ENCODE measurements at regions not wholly inside any gene's neighbourhood (a gene's known extent, or its start where the extent isn't known, plus 50 kb on each side); places are given as distances from the start of the nearest gene placed in this dataset.
"Not testable (repeated sequence)": the region's sequence is repeated elsewhere in the genome, so short reads cannot be mapped to it uniquely, and the experiment has no call there.

DNA sequence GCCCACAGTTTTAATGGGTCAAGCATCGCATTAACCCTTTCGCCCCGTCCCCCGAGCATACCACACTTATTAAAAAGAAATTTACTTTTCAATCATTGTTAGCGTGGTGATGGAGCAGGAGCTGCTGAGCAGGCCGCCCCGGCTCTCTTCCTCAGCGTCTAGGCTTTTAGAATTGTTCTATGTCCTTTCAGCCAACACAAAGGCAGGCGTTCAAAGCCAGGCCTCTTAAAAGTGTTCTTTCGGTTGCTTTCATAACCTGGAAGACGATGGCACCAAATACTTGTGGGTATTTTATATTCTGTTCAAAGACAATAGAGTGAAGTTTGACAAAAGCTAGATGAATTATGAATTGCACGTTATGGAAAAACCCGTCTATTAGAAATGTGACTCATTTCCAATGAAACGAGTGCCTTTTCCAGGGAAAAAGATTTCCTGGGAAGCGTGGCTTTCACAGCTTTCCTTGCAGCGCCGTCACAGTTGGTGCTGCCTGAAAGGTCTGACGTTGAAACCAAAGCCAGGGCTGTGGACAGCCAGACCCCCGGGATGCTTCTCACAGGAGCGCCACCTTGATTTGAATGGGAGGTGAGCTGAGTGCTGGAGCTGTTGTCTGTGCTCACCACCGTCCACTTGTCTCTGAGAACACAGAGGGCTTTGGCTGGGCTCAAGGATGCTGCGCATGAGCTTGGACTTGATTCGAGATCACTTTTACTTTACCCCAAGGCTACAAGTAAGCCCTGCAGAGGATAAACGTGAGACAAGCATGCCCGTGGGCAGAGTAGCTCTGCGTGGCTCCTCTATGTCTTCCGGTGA lies 78.8 kb downstream of the SOX1 start:
- no peak for DNase-seq

DNA sequence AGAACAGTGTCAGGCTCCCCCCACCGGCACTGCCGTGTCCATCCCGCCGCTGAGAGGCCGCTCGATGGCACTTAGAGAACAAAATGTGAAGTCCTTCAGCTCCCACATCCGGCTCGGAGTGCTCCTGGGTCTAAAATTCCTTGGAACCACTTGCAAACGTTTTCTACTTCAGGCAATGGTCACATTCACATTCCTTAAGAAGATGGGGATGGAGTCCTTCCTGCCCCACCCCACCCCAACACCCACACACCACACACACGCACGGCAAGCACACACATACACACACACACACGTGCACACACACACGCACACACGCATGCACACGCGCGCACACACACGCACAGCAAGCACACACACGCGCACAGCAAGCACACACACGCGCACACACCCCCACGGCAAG lies 83.4 kb downstream of the SOX1 start:
- DNase-seq, result no peak

- DNase-seq, result no peak
These were observed 85.9 kb downstream of the SOX1 start for GRCh38 chr13:112152846-112153245.

GRCh38 chr13:112153364-112153763 lies 86.4 kb downstream of the SOX1 start:
- DNase-seq, result no peak

GRCh38 chr13:112153846-112154245 lies 86.9 kb downstream of the SOX1 start:
- DNase-seq, result no peak

DNA sequence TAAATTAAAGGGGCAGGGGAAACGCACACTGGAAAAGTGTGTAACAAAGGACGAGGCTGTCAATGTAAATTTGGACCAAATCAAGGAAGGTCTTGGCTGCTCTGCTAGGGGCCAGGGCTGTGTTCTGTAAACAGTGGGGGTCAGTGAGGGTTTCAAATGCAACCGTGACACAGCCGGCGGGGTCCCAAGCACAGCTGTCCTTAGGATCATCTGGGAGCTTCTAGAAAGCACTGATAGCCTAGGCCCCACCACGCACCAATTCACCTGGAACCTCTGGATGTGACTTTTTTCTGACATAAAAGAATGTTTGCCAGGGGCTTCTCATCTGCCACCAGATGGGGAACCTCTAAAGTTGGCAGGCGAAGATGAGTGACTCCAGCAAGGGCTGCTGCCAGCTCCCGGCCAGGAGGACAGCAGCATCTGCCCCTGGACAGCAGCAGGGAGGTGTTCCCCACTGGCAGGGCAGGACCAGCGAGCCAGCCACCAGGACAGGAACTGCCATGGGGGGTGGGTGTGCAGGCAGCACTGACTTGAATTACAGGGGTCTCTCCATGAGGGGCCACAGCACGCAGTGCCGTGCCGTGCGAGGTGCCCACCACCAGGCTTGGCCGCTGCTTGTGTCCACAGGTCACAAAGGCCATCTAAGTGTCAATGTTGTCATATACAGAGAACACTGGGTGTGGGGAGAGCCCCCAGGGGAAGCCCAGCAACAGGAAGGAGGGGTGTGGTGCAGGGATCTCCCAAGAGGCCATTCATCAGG lies 87.5 kb downstream of the SOX1 start:
- no peak for DNase-seq

DNA sequence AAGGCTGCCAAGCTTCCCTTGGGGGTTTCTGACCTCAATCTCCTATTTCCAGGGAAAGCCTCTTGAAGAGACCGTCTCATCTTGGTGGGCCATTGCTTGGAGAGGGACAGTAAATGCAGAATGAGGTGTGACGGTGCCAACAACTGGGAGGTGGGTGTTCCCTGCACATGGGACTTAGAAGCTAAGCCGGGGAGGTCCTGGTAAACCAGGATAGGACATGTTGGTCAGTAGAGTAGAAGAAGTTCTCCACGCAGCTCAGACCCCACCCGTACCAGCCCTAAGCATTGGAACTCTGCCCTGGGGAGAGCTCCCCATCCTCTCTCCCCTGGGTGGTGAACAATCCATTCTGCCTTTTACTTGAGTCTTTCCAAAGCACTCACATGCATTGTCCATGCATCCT lies 92.0 kb downstream of the SOX1 start:
- no peak for DNase-seq

DNA sequence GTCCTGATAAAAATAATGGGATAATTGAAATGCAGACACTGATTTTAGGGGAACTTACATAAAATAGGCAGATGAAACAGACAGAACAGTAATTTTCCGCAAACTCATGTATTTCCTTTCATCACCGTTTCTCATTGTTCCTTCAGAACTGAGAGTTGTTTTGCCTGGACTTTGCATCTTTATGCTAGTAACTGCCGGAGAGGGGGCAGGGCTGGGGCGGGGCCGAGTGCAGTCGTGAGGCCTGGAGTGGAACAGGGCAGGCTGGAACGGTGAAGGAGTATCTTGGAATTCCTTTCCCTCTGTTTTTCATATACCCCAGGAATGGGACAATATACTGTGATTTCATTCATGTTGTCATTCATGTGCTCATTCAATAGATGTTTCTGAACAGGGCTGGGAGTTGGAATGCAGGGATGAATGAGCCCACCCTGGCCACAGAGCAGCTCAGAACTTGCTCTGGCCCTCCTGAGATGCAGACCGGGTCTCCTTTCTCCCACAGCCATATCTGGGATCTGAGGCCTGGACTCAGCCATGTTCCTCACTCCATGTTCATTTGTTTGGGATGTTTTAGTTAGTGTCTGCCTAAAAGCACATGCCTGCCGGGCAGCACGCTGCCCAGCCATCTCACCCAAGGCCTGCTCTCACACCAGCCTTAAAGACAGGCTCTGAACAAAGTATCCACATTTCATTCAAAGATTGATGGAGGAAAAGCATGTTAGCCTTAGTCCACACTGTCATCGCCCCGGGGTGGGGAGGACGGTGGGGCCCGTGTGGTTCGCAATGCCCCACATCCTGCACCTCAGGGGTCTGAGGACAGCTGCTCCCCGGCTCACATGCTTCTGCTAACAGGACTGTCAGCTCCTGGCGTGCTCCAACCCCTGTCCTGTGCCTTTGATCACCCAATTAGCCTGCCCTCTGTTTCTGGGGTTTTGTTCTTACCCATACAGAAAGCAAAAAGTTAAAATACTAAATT lies 92.9 kb downstream of the SOX1 start:
- DNase-seq, result no peak

DNA sequence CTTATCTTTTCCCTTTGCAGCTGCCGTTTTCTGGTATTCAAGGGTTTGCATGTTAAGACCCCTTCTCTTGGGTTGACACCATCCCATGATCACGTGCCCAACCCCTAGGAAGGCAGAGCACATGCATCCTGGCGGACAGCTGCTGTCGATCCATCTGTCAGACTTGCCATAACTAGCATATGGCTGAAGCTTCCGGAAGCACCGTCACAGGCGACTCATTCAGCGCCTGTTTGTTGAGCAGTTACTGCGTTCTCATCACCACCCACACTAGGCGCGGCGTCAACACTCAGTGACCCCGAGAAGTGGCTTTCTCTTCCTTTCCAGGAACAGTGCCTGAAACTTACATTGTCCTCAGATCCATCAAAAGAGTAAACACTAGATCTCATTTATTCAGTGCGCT lies 93.6 kb downstream of the SOX1 start:
- DNase-seq, result no peak

GRCh38 chr13:112161521-112162301 lies 94.8 kb downstream of the SOX1 start:
- no peak for DNase-seq

GRCh38 chr13:112163691-112164660 lies 97.0 kb downstream of the SOX1 start:
- not testable (repeated sequence) for DNase-seq

GRCh38 chr13:112165712-112166111 lies 98.8 kb downstream of the SOX1 start:
- DNase-seq, result no peak

- no peak for DNase-seq
These were observed 101.8 kb downstream of the SOX1 start for GRCh38 chr13:112168761-112169160.

- no peak for DNase-seq
These were observed 103.2 kb downstream of the SOX1 start for GRCh38 chr13:112169941-112170822.

GRCh38 chr13:112170823-112171569 lies 104.0 kb downstream of the SOX1 start:
- no peak for DNase-seq

GRCh38 chr13:112171570-112171965 lies 104.6 kb downstream of the SOX1 start:
- DNase-seq, result no peak

DNA sequence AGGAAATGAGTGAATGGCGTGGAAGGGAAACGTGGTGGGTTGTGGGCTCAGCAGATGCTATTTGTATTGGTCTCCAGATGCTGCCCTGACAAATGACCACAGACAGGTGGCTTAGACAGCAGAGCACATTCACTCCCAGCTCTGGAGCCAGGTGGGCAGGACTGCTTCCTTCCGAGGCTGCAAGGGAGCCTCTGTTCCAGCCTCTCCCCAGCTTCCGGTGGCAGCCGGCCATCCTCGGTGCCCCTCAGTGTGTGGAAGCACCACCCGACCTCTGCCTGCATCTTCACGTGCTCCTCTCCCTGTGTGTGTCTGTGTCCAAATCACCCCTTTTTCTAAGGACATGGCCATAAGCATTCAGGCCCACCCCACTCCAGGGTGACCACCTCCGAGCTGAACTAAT lies 105.1 kb downstream of the SOX1 start:
- DNase-seq, result no peak

DNA sequence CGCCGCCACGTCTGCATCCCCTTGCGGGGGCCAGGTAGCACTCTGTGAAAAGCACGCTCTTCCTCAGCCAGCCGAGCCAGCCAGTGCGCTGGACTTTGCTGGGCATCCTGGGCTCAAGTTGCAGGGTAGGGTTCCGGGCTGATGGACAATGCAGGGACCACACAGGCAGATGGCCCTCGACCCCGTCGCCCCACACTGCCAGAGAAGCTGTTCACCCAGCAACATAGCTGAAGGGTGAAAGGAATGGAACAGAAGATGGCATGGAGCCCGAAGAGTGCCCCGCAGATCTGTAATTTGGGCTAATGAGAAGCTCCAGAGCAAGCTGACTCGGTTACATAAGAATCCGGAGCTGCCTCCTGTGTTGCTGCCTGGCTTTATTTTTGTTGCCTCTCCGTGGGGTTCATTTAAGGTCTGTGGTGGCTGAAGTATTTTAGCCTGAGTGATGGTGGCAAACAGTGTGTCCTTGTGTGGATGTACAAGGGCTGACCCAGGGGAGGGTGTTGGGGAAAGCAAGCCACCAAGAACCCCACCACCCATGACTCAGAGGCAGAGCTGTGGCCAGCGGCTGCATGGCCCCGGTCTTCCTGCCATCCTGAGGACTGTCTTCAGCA lies 105.8 kb downstream of the SOX1 start:
- no peak for DNase-seq

All from left kidney (tissue), 1 donor.